Fibroblast of mammary gland (primary cell): ENCODE measurements at regions not wholly inside any gene's neighbourhood (a gene's known extent, or its start where the extent isn't known, plus 50 kb on each side); places are given as distances from the start of the nearest gene placed in this dataset.

Experiments used
- DNase-seq: peaks from one replicate; pipeline ENCODE4 v3.0.0-alpha.2; 2010; ENCODE audit warnings: low read depth
- H3K4me3 ChIP-seq: 2 replicates; pipeline ENCODE4 v1.5.1; 2011; ENCODE audit warnings: low read depth, mild to moderate bottlenecking, low read length, moderate library complexity; ENCODE audit not compliant: control insufficient read depth
- CTCF ChIP-seq: conservative IDR thresholded peaks from 2 replicates; pipeline ENCODE4 v1.5.1; 2011; ENCODE audit warnings: low read depth, low read length, inconsistent platforms; ENCODE audit not compliant: control insufficient read depth, insufficient read depth

GRCh38 chr6:140401761-140402160, 1027.3 kb upstream of the CITED2 start:
- H3K4me3 ChIP-seq: no peak overlapping the region
- DNase-seq: no peak
- no peak for TF ChIP-seq CTCF

GRCh38 chr6:140398076-140398475, 1023.6 kb upstream of the CITED2 start:
- no peak overlapping the region for H3K4me3 ChIP-seq
- DNase-seq: no peak
- TF ChIP-seq CTCF: no peak

GRCh38 chr6:140397106-140397505, 1022.7 kb upstream of the CITED2 start:
- no peak for DNase-seq
- H3K4me3 ChIP-seq: no peak overlapping the region
- no peak for TF ChIP-seq CTCF

GRCh38 chr6:140393665-140394540, 1019.5 kb upstream of the CITED2 start:
- peak; percentile 42 for DNase-seq
- H3K4me3 ChIP-seq: no peak overlapping the region
- TF ChIP-seq CTCF: no peak

GRCh38 chr6:140388815-140389214, 1014.4 kb upstream of the CITED2 start:
- DNase-seq: no peak
- H3K4me3 ChIP-seq: no peak overlapping the region
- TF ChIP-seq CTCF: no peak

- TF ChIP-seq CTCF: no peak
- DNase-seq: peak; percentile 54
- H3K4me3 ChIP-seq: no peak overlapping the region
Observed at GRCh38 chr6:140388192-140388802, 1013.8 kb upstream of the CITED2 start.
